Liver (tissue), 8 donors: ENCODE measurements at regions not wholly inside any gene's neighbourhood (a gene's known extent, or its start where the extent isn't known, plus 50 kb on each side); places are given as distances from the start of the nearest gene placed in this dataset.
"Not testable (repeated sequence)": the region's sequence is repeated elsewhere in the genome, so short reads cannot be mapped to it uniquely, and the experiment has no call there.

Source experiments
- DNase-seq: peaks from one replicate; pipeline ENCODE4 v3.0.0-alpha.2; 2017; ENCODE audit warnings: low spot score
- H3K27ac ChIP-seq, 2 donors: one replicate each; pipeline ENCODE4 v1.7.0; 2013; ENCODE audit warnings: inconsistent platforms in 2 of 2, low read length in 2 of 2, control low read depth in 1 of 2, low read depth in 1 of 2, mild to moderate bottlenecking in 1 of 2
- H3K27me3 ChIP-seq, 4 donors: one replicate each; pipeline versions ENCODE4 v1.6.1 to v1.7.0; 2013; ENCODE audit warnings: low read length in 3 of 4, inconsistent platforms in 1 of 4, mild to moderate bottlenecking in 1 of 4, moderate library complexity in 1 of 4; ENCODE audit not compliant: control insufficient read depth in 4 of 4, insufficient read depth in 4 of 4
- H3K36me3 ChIP-seq, 4 donors: one replicate each; pipeline versions ENCODE4 v1.6.1 to v1.7.0; 2013; ENCODE audit warnings: low read length in 3 of 4, mild to moderate bottlenecking in 3 of 4, low read depth in 1 of 4, moderate library complexity in 1 of 4; ENCODE audit not compliant: control insufficient read depth in 4 of 4, insufficient read depth in 3 of 4
- H3K4me1 ChIP-seq, 4 donors: one replicate each; pipeline versions ENCODE4 v1.6.1 to v1.7.0; 2013; ENCODE audit warnings: low read length in 3 of 4, mild to moderate bottlenecking in 3 of 4, moderate library complexity in 1 of 4; ENCODE audit not compliant: control insufficient read depth in 4 of 4, insufficient read depth in 4 of 4
- H3K4me3 ChIP-seq, 3 donors: one replicate each; pipeline versions ENCODE4 v1.6.1 to v1.7.0; 2013; ENCODE audit warnings: low read length in 3 of 3, control low read depth in 1 of 3, low read depth in 1 of 3, mild to moderate bottlenecking in 1 of 3
- H3K9ac ChIP-seq, 2 donors: one replicate each; pipeline ENCODE4 v1.7.0; 2013; ENCODE audit warnings: low read length in 2 of 2, mild to moderate bottlenecking in 2 of 2, moderate library complexity in 2 of 2, control low read depth in 1 of 2, low read depth in 1 of 2
- H3K9me3 ChIP-seq, 4 donors: one replicate each; pipeline versions ENCODE4 v1.6.1 to v1.7.0; 2013; ENCODE audit warnings: low read length in 3 of 4; ENCODE audit not compliant: control insufficient read depth in 4 of 4
- ATF3 ChIP-seq: IDR thresholded peaks from 2 replicates; pipeline ENCODE4 v1.6.1; 2016; ENCODE audit warnings: antibody characterized with exemption
- CTCF ChIP-seq: fragments of 150-350 bp; IDR thresholded peaks from 2 replicates; pipeline ENCODE4 v1.5.1; 2017; ENCODE audit warnings: improper control_type of control experiment, low read depth, low read length; ENCODE audit not compliant: missing input control
- EGR1 ChIP-seq, 2 donors: IDR thresholded peaks; 2 replicates each; pipeline ENCODE4 v1.6.1; 2016 to 2018; ENCODE audit warnings: antibody characterized with exemption in 2 of 2, low read depth in 2 of 2
- FOXA1 ChIP-seq: IDR thresholded peaks from 2 replicates; pipeline ENCODE4 v1.6.1; 2016; ENCODE audit warnings: antibody characterized with exemption
- FOXA2 ChIP-seq: IDR thresholded peaks from 2 replicates; pipeline ENCODE4 v1.6.1; 2016; ENCODE audit warnings: antibody characterized with exemption
- GABPA ChIP-seq, 2 donors: IDR thresholded peaks in 1 of 2; conservative IDR thresholded peaks in 1 of 2; 2 replicates each; pipeline ENCODE4 v1.6.1; 2016; ENCODE audit warnings: antibody characterized with exemption in 2 of 2, mild to moderate bottlenecking in 1 of 2, moderate library complexity in 1 of 2
- HNF4A ChIP-seq, 2 donors: conservative IDR thresholded peaks; 2 replicates each; pipeline ENCODE4 v1.6.1; 2016; ENCODE audit warnings: antibody characterized with exemption in 2 of 2, mild to moderate bottlenecking in 2 of 2
- HNF4G ChIP-seq: IDR thresholded peaks from 2 replicates; pipeline ENCODE4 v1.6.1; 2016; ENCODE audit warnings: antibody characterized with exemption
- JUND ChIP-seq, 2 donors: IDR thresholded peaks; 2 replicates each; pipeline ENCODE4 v1.6.1; 2016; ENCODE audit warnings: antibody characterized with exemption in 2 of 2
- NR2F2 ChIP-seq: IDR thresholded peaks from 2 replicates; pipeline ENCODE4 v1.6.1; 2016; ENCODE audit warnings: antibody characterized with exemption
- REST ChIP-seq: IDR thresholded peaks from 2 replicates; pipeline ENCODE4 v1.6.1; 2016; ENCODE audit warnings: antibody characterized with exemption, mild to moderate bottlenecking
- RXRA ChIP-seq, 2 donors: IDR thresholded peaks; 2 replicates each; pipeline ENCODE4 v1.6.1; 2017 to 2018; ENCODE audit warnings: antibody characterized with exemption in 2 of 2, mild to moderate bottlenecking in 1 of 2
- SP1 ChIP-seq: IDR thresholded peaks from 2 replicates; pipeline ENCODE4 v1.6.1; 2018; ENCODE audit warnings: antibody characterized with exemption, mild to moderate bottlenecking
- TAF1 ChIP-seq: conservative IDR thresholded peaks from 2 replicates; pipeline ENCODE4 v1.6.1; 2016; ENCODE audit warnings: antibody characterized with exemption, mild to moderate bottlenecking
- YY1 ChIP-seq: IDR thresholded peaks from 2 replicates; pipeline ENCODE4 v1.6.1; 2016; ENCODE audit warnings: antibody characterized with exemption, mild to moderate bottlenecking
- ZBTB33 ChIP-seq: IDR thresholded peaks from 2 replicates; pipeline ENCODE4 v1.6.1; 2016; ENCODE audit warnings: antibody characterized with exemption
- WGBS: extraction: QIAGEN DNeasy Blood & Tissue Kit; methylation state at CpG from one replicate; pipeline ENCODE4 v1.1.7; 2013; 5-methylcytosine and 5-hydroxymethylcytosine counted together
- donor health status: healthy.
- donor health status: healthy.
- donor health status: healthy.
- donor health status: healthy.
- donor health status: healthy.

GRCh38 chr12:24659016-24659415, 289.9 kb downstream of the BCAT1 start:
- WGBS, result 88% methylated on average over 1 of the region's 1 CpG
- Histone ChIP-seq H3K27me3 (no peaks in the 10 kb centered on the region), H3K4me1 (peaks cover 3 to 14% (median 8%) of the 10 kb centered on the region in 4 donors), H3K9me3 (no peaks in the 10 kb centered on the region), H3K9ac (no peak overlapping the region), H3K27ac (no peak overlapping the region), H3K4me3 (no peak overlapping the region), H3K36me3 (no peaks in the 10 kb centered on the region)
- TF ChIP-seq ATF3, result no peak
- TF ChIP-seq RXRA (IDR thresholded peaks at IDR 0.05), result no peak
- TF ChIP-seq HNF4A (conservative IDR thresholded peaks at IDR 0.05), result no peak
- TF ChIP-seq YY1, result no peak
- no peak for TF ChIP-seq TAF1
- no peak for TF ChIP-seq JUND (IDR thresholded peaks at IDR 0.05)
- TF ChIP-seq NR2F2, result no peak
- TF ChIP-seq GABPA (IDR thresholded peaks at IDR 0.05 in 1 of 2, conservative IDR thresholded peaks at IDR 0.05 in 1 of 2), result no peak
- no peak for TF ChIP-seq FOXA2
- no peak for TF ChIP-seq CTCF
- no peak for TF ChIP-seq ZBTB33
- no peak for TF ChIP-seq EGR1 (IDR thresholded peaks at IDR 0.05; ENCODE audit: low read depth in 2 of 2)
- no peak for TF ChIP-seq HNF4G
- TF ChIP-seq SP1, result no peak
- no peak for TF ChIP-seq FOXA1
- no peak for TF ChIP-seq REST
- no peak for DNase-seq

- H3K36me3 ChIP-seq, H3K9me3 ChIP-seq, H3K9ac ChIP-seq, H3K27ac ChIP-seq, H3K4me1 ChIP-seq, H3K27me3 ChIP-seq, H3K4me3 ChIP-seq, DNase-seq: not testable (repeated sequence)
- 90% methylated on average over 4 of the region's 4 CpGs for WGBS
Measured at GRCh38 chr12:24654344-24654743, 294.6 kb downstream of the BCAT1 start.
